ENCODE measurements at regions not wholly inside any gene's neighbourhood (a gene's known extent, or its start where the extent isn't known, plus 50 kb on each side); places are given as distances from the start of the nearest gene placed in this dataset.

GRCh38 chr2:82355622-82356021 is 2051.1 kb upstream of the LRRTM1 start:
- no peak for ATAC-seq (ENCODE audit: insufficient read depth, low read depth)
- no peaks in the 10 kb centered on the region for H4K20me1 ChIP-seq (ENCODE audit: insufficient read depth, low read length)

DNA sequence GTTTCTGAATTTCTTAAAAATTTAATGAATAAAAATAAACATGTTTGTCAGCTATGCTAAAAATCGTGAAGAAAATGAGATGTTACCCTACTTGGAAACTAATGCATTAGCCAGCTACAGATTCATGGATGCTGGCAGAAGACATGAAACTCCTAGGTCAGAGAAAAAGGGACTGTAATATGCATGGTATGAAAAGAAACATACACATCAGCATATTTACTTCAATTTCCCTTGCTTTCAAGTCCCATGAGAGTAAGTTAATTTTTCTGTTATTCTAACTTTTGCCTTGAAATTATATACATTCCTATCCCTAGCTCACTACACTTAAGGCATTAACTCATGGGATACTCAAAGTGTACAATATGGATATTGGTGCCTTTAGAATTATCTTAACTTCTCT is 2041.4 kb upstream of the LRRTM1 start:
- H3K36me3 ChIP-seq (ENCODE audit: insufficient read depth, low read length): no peaks in the 10 kb centered on the region
- DNase-seq: no peak
- no peaks in the 10 kb centered on the region for H3K79me2 ChIP-seq (ENCODE audit: insufficient read depth, low read length)
- no peaks in the 10 kb centered on the region for H3K27me3 ChIP-seq (ENCODE audit: insufficient read depth, low read length, poor library complexity)
- H4K20me1 ChIP-seq (ENCODE audit: insufficient read depth, low read length): no peaks in the 10 kb centered on the region
- no peak overlapping the region for H2AFZ ChIP-seq (ENCODE audit: low read depth, low read length)
- H3K9ac ChIP-seq (ENCODE audit: low read depth, low read length): no peak overlapping the region
- H3K4me2 ChIP-seq (ENCODE audit: insufficient read depth, low read length): no peak overlapping the region
- no peaks in the 10 kb centered on the region for H3K9me3 ChIP-seq (ENCODE audit: insufficient read depth, low read length, severe bottlenecking)
- H3K27ac ChIP-seq (ENCODE audit: low read length): no peak overlapping the region
- no peaks in the 10 kb centered on the region for H3K4me1 ChIP-seq (ENCODE audit: insufficient read depth, low read length)
- TF ChIP-seq, protein P1, sequence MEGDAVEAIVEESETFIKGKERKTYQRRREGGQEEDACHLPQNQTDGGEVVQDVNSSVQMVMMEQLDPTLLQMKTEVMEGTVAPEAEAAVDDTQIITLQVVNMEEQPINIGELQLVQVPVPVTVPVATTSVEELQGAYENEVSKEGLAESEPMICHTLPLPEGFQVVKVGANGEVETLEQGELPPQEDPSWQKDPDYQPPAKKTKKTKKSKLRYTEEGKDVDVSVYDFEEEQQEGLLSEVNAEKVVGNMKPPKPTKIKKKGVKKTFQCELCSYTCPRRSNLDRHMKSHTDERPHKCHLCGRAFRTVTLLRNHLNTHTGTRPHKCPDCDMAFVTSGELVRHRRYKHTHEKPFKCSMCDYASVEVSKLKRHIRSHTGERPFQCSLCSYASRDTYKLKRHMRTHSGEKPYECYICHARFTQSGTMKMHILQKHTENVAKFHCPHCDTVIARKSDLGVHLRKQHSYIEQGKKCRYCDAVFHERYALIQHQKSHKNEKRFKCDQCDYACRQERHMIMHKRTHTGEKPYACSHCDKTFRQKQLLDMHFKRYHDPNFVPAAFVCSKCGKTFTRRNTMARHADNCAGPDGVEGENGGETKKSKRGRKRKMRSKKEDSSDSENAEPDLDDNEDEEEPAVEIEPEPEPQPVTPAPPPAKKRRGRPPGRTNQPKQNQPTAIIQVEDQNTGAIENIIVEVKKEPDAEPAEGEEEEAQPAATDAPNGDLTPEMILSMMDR (IDR thresholded peaks at IDR 0.05; ENCODE audit: borderline replicate concordance, extremely low read depth, low read length, poor library complexity, severe bottlenecking): no peak
- no peak for TF ChIP-seq EZH2 (IDR thresholded peaks at IDR 0.05; ENCODE audit: borderline replicate concordance, low read depth, low read length, severe bottlenecking)
- no peak for ATAC-seq (ENCODE audit: insufficient read depth, low read depth)
- no peak overlapping the region for H3K4me3 ChIP-seq (ENCODE audit: low read depth in 1 of 2, low read length in 2 of 2)

More at GRCh38 chr2:82355622-82356021, 2051.1 kb upstream of the LRRTM1 start:
- no peak overlapping the region for H2AFZ ChIP-seq (ENCODE audit: low read depth, low read length)
- TF ChIP-seq, protein P1 (IDR thresholded peaks at IDR 0.05; ENCODE audit: borderline replicate concordance, extremely low read depth, low read length, poor library complexity, severe bottlenecking): no peak
- no peak for TF ChIP-seq EZH2 (IDR thresholded peaks at IDR 0.05; ENCODE audit: borderline replicate concordance, low read depth, low read length, severe bottlenecking)
- H3K79me2 ChIP-seq (ENCODE audit: insufficient read depth, low read length): no peaks in the 10 kb centered on the region
- no peaks in the 10 kb centered on the region for H3K36me3 ChIP-seq (ENCODE audit: insufficient read depth, low read length)
- no peak overlapping the region for H3K9ac ChIP-seq (ENCODE audit: low read depth, low read length)
- H3K27me3 ChIP-seq (ENCODE audit: insufficient read depth, low read length, poor library complexity): no peaks in the 10 kb centered on the region
- H3K4me3 ChIP-seq (ENCODE audit: low read depth in 1 of 2, low read length in 2 of 2): no peak overlapping the region
- no peak overlapping the region for H3K27ac ChIP-seq (ENCODE audit: low read length)
- no peaks in the 10 kb centered on the region for H3K9me3 ChIP-seq (ENCODE audit: insufficient read depth, low read length, severe bottlenecking)
- H3K4me1 ChIP-seq (ENCODE audit: insufficient read depth, low read length): no peaks in the 10 kb centered on the region
- DNase-seq: no peak
- H3K4me2 ChIP-seq (ENCODE audit: insufficient read depth, low read length): no peak overlapping the region

DNA sequence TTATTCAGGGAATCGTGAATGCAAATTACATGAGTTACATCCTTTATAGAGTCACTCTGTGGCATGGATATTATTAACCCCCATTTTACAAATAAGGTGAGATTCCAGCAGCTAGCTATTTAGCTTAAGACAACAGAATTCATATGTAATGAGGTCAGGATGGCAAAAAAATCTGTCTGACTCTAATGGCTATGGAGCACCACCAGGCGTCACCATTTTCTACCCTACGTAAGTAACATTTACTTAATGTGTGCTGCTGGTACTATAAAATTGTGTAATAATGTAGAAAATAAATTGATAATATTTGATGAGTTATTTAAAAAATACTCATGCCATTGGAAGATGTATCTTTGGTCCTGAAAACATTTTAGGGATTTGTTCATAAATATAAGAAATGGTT is 2040.1 kb upstream of the LRRTM1 start:
- ATAC-seq (ENCODE audit: insufficient read depth, low read depth) (no peak), DNase-seq (no peak)
- Histone ChIP-seq H3K9ac (ENCODE audit: low read depth, low read length) (no peak overlapping the region), H3K27ac (ENCODE audit: low read length) (no peak overlapping the region), H3K79me2 (ENCODE audit: insufficient read depth, low read length) (no peaks in the 10 kb centered on the region), H3K4me3 (ENCODE audit: low read depth in 1 of 2, low read length in 2 of 2) (no peak overlapping the region), H3K27me3 (ENCODE audit: insufficient read depth, low read length, poor library complexity) (no peaks in the 10 kb centered on the region), H3K4me2 (ENCODE audit: insufficient read depth, low read length) (no peak overlapping the region), H4K20me1 (ENCODE audit: insufficient read depth, low read length) (no peaks in the 10 kb centered on the region), H3K9me3 (ENCODE audit: insufficient read depth, low read length, severe bottlenecking) (no peaks in the 10 kb centered on the region), H3K36me3 (ENCODE audit: insufficient read depth, low read length) (no peaks in the 10 kb centered on the region), H3K4me1 (ENCODE audit: insufficient read depth, low read length) (no peaks in the 10 kb centered on the region), H2AFZ (ENCODE audit: low read depth, low read length) (no peak overlapping the region)
- no peak for TF ChIP-seq EZH2 (IDR thresholded peaks at IDR 0.05; ENCODE audit: borderline replicate concordance, low read depth, low read length, severe bottlenecking)
- TF ChIP-seq, protein P1 (IDR thresholded peaks at IDR 0.05; ENCODE audit: borderline replicate concordance, extremely low read depth, low read length, poor library complexity, severe bottlenecking): no peak

GRCh38 chr2:82342356-82342755 is 2037.8 kb upstream of the LRRTM1 start:
- H3K9me3 ChIP-seq (ENCODE audit: insufficient read depth, low read length, severe bottlenecking): no peaks in the 10 kb centered on the region
- H3K4me1 ChIP-seq (ENCODE audit: insufficient read depth, low read length): no peaks in the 10 kb centered on the region
- H3K4me2 ChIP-seq (ENCODE audit: insufficient read depth, low read length): no peak overlapping the region
- no peaks in the 10 kb centered on the region for H3K36me3 ChIP-seq (ENCODE audit: insufficient read depth, low read length)
- no peak overlapping the region for H2AFZ ChIP-seq (ENCODE audit: low read depth, low read length)
- H3K4me3 ChIP-seq (ENCODE audit: low read depth in 1 of 2, low read length in 2 of 2): no peak overlapping the region
- H3K9ac ChIP-seq (ENCODE audit: low read depth, low read length): no peak overlapping the region
- no peaks in the 10 kb centered on the region for H3K27me3 ChIP-seq (ENCODE audit: insufficient read depth, low read length, poor library complexity)
- TF ChIP-seq, protein P1 (IDR thresholded peaks at IDR 0.05; ENCODE audit: borderline replicate concordance, extremely low read depth, low read length, poor library complexity, severe bottlenecking): no peak
- TF ChIP-seq EZH2 (IDR thresholded peaks at IDR 0.05; ENCODE audit: borderline replicate concordance, low read depth, low read length, severe bottlenecking): no peak
- H4K20me1 ChIP-seq (ENCODE audit: insufficient read depth, low read length): no peaks in the 10 kb centered on the region
- no peak for ATAC-seq (ENCODE audit: insufficient read depth, low read depth)
- no peak overlapping the region for H3K27ac ChIP-seq (ENCODE audit: low read length)
- DNase-seq: no peak
- H3K79me2 ChIP-seq (ENCODE audit: insufficient read depth, low read length): no peaks in the 10 kb centered on the region
